Keratinocyte (primary cell): ENCODE measurements at regions not wholly inside any gene's neighbourhood (a gene's known extent, or its start where the extent isn't known, plus 50 kb on each side); places are given as distances from the start of the nearest gene placed in this dataset.

Experiments used
- DNase-seq: peaks from one replicate; pipeline ENCODE4 v3.0.0-alpha.2; 2011; ENCODE audit warnings: low read depth, missing footprints, low spot score
- FAIRE-seq: peaks from 2 replicates; lab custom pipeline; 2011; peaks lifted over from hg19 to GRCh38; lab: Jason Lieb, UNC
- H2AFZ ChIP-seq: 2 replicates; pipeline ENCODE4 v1.6.0; 2012; ENCODE audit warnings: low read length, control low read depth, inconsistent platforms; ENCODE audit not compliant: control insufficient read depth
- H3K27ac ChIP-seq: 2 replicates; pipeline ENCODE4 v1.5.1; 2011; ENCODE audit warnings: low read length; ENCODE audit not compliant: control insufficient read depth, insufficient read depth
- H3K27me3 ChIP-seq: 3 replicates; pipeline ENCODE4 v1.6.0; 2011; ENCODE audit warnings: low read length; ENCODE audit not compliant: control insufficient read depth, insufficient read depth; ENCODE audit errors: extremely low read depth
- H3K36me3 ChIP-seq, 2 experiments: 2 replicates in 1 of 2; 3 replicates in 1 of 2; pipeline ENCODE4 v1.5.1; 2011; ENCODE audit warnings: low read length in 2 of 2, mild to moderate bottlenecking in 1 of 2; ENCODE audit not compliant: control insufficient read depth in 2 of 2, insufficient read depth in 2 of 2; ENCODE audit errors: extremely low read depth in 1 of 2
- H3K4me1 ChIP-seq: 3 replicates; pipeline ENCODE4 v1.5.1; 2011; ENCODE audit warnings: low read length; ENCODE audit not compliant: control insufficient read depth, insufficient read depth; ENCODE audit errors: extremely low read depth
- H3K4me2 ChIP-seq: 3 replicates; pipeline ENCODE4 v1.6.0; 2011; ENCODE audit warnings: low read depth, low read length; ENCODE audit not compliant: control insufficient read depth, insufficient read depth; ENCODE audit errors: extremely low read depth
- H3K4me3 ChIP-seq, 3 experiments: fragments of 200-600 bp in 1 of 3; sonication (generic) in 1 of 3; 2 replicates in 2 of 3; 3 replicates in 1 of 3; pipeline ENCODE4 v1.5.1; 2011 to 2016; ENCODE audit warnings: low read length in 3 of 3, mild to moderate bottlenecking in 3 of 3, control low read depth in 2 of 3, inconsistent platforms in 1 of 3, low read depth in 1 of 3, mixed read lengths in 1 of 3, mixed run types in 1 of 3, moderate library complexity in 1 of 3; ENCODE audit not compliant: control insufficient read depth in 2 of 3, insufficient read depth in 2 of 3; ENCODE audit errors: extremely low read depth in 1 of 3
- H3K79me2 ChIP-seq: 2 replicates; pipeline ENCODE4 v1.6.0; 2012; ENCODE audit warnings: low read length; ENCODE audit not compliant: control insufficient read depth, insufficient read depth
- H3K9ac ChIP-seq: 3 replicates; pipeline ENCODE4 v1.6.0; 2011; ENCODE audit warnings: low read length; ENCODE audit not compliant: control insufficient read depth, insufficient read depth; ENCODE audit errors: extremely low read depth
- H3K9me1 ChIP-seq: 3 replicates; pipeline ENCODE4 v1.6.0; 2011; ENCODE audit warnings: low read length; ENCODE audit not compliant: control insufficient read depth, insufficient read depth; ENCODE audit errors: extremely low read depth
- H3K9me3 ChIP-seq: 2 replicates; pipeline ENCODE4 v1.5.1; 2012; ENCODE audit warnings: low read depth, low read length; ENCODE audit not compliant: control insufficient read depth
- H4K20me1 ChIP-seq: 3 replicates; pipeline ENCODE4 v1.6.0; 2011; ENCODE audit warnings: low read length; ENCODE audit not compliant: control insufficient read depth, insufficient read depth; ENCODE audit errors: extremely low read depth
- EZH2 ChIP-seq: IDR thresholded peaks from one replicate; pipeline ENCODE4 v1.6.1; 2012; ENCODE audit warnings: inconsistent platforms, mild to moderate bottlenecking, low read length, moderate library complexity
- dilution Hi-C: fragments of 300-500 bp; cut with MboI; formaldehyde crosslinking; loops from one replicate; pipeline ENCODE4 v1.7.0; 2020; ENCODE audit warnings: low sequenced_read_pairs; ENCODE audit not compliant: extremely low pct_ligation_motif_present
- TF ChIP-seq, protein P1 (sequence below), 3 experiments: IDR thresholded peaks in 1 of 3; conservative IDR thresholded peaks in 1 of 3; optimal IDR thresholded peaks in 1 of 3; 2 replicates in 2 of 3; 3 replicates in 1 of 3; pipeline versions ENCODE3 to v1.5.1; 2011; ENCODE audit warnings: low read length in 3 of 3, mild to moderate bottlenecking in 3 of 3, moderate library complexity in 2 of 3, control low read depth in 1 of 3, inconsistent platforms in 1 of 3; ENCODE audit not compliant: insufficient read depth in 2 of 3; ENCODE audit errors: extremely low read depth in 1 of 3

DNA sequence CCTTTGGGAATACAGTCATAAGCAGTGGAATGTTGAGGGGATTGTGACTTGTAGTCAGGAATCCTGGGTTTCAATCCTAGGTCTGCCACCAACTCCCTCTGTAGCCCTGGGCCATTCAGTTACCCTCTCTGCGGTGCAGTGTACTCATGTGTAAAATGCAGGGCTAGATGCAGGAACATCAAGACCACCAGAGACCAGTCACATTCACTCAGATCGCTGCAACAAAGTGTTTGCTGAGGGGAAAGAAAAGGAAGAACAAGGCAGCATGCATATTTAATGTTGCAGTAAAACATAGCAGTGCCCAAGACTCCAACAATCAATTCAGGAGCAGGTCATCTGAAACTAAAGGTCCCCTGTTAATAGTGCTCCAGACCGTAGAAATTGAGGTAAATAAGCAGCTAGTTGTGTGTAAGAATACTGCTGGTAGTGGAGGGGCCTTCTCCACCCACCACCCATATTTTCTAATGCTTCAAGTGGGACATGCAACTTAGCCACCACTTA is 410.7 kb downstream of the OMA1 start:
- no peaks in the 10 kb centered on the region for H3K27me3 ChIP-seq
- H3K9me3 ChIP-seq: no peaks in the 10 kb centered on the region
- TF ChIP-seq, protein P1, sequence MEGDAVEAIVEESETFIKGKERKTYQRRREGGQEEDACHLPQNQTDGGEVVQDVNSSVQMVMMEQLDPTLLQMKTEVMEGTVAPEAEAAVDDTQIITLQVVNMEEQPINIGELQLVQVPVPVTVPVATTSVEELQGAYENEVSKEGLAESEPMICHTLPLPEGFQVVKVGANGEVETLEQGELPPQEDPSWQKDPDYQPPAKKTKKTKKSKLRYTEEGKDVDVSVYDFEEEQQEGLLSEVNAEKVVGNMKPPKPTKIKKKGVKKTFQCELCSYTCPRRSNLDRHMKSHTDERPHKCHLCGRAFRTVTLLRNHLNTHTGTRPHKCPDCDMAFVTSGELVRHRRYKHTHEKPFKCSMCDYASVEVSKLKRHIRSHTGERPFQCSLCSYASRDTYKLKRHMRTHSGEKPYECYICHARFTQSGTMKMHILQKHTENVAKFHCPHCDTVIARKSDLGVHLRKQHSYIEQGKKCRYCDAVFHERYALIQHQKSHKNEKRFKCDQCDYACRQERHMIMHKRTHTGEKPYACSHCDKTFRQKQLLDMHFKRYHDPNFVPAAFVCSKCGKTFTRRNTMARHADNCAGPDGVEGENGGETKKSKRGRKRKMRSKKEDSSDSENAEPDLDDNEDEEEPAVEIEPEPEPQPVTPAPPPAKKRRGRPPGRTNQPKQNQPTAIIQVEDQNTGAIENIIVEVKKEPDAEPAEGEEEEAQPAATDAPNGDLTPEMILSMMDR (optimal IDR thresholded peaks at IDR 0.05 in 1 of 3, IDR thresholded peaks at IDR 0.05 in 1 of 3, conservative IDR thresholded peaks at IDR 0.05 in 1 of 3; ENCODE audit: extremely low read depth in 1 of 3, insufficient read depth in 2 of 3, low read length in 3 of 3): no peak
- TF ChIP-seq EZH2: no peak
- no peak overlapping the region for H3K4me2 ChIP-seq
- no peak for DNase-seq
- H3K79me2 ChIP-seq: no peaks in the 10 kb centered on the region
- no peak overlapping the region for H3K4me3 ChIP-seq
- no peaks in the 10 kb centered on the region for H3K4me1 ChIP-seq
- no peak overlapping the region for H2AFZ ChIP-seq
- no peak overlapping the region for H3K27ac ChIP-seq
- no peaks in the 10 kb centered on the region for H4K20me1 ChIP-seq
- FAIRE-seq: no peak
- dilution Hi-C loops: no loop called here
- no peak overlapping the region for H3K9ac ChIP-seq
- no peaks in the 10 kb centered on the region for H3K36me3 ChIP-seq
- no peaks in the 10 kb centered on the region for H3K9me1 ChIP-seq

GRCh38 chr1:58133562-58133961 is 413.0 kb downstream of the OMA1 start:
- Histone ChIP-seq H3K79me2 (no peaks in the 10 kb centered on the region), H3K27ac (no peak overlapping the region), H3K4me3 (no peak overlapping the region), H3K36me3 (no peaks in the 10 kb centered on the region), H2AFZ (no peak overlapping the region), H3K9me3 (no peaks in the 10 kb centered on the region), H3K9me1 (no peaks in the 10 kb centered on the region), H4K20me1 (no peaks in the 10 kb centered on the region), H3K4me1 (no peaks in the 10 kb centered on the region), H3K9ac (no peak overlapping the region), H3K4me2 (no peak overlapping the region), H3K27me3 (no peaks in the 10 kb centered on the region)
- TF ChIP-seq, protein P1 (optimal IDR thresholded peaks at IDR 0.05 in 1 of 3, IDR thresholded peaks at IDR 0.05 in 1 of 3, conservative IDR thresholded peaks at IDR 0.05 in 1 of 3; ENCODE audit: extremely low read depth in 1 of 3, insufficient read depth in 2 of 3, low read length in 3 of 3): no peak
- no peak for TF ChIP-seq EZH2
- FAIRE-seq (no peak), DNase-seq (no peak)
- dilution Hi-C loops: no loop called here
